Activated naive CD8-positive, alpha-beta T cell (primary cell): ENCODE measurements at regions not wholly inside any gene's neighbourhood (a gene's known extent, or its start where the extent isn't known, plus 50 kb on each side); places are given as distances from the start of the nearest gene placed in this dataset.

Experiments used
- H3K27ac Mint-ChIP-seq: one replicate; pipeline ENCODE4 v1.8.0; 2021; ENCODE audit warnings: mixed read lengths
- H3K27me3 Mint-ChIP-seq: one replicate; pipeline ENCODE4 v1.8.0; 2021; ENCODE audit warnings: mixed read lengths
- H3K36me3 Mint-ChIP-seq: one replicate; pipeline ENCODE4 v1.8.0; 2021; ENCODE audit warnings: mixed read lengths
- H3K4me1 Mint-ChIP-seq: one replicate; pipeline ENCODE4 v1.8.0; 2021; ENCODE audit warnings: low read depth, mixed read lengths
- H3K4me3 Mint-ChIP-seq: one replicate; pipeline ENCODE4 v1.8.0; 2021; ENCODE audit warnings: mild to moderate bottlenecking, mixed read lengths
- H3K9me3 Mint-ChIP-seq: one replicate; pipeline ENCODE4 v1.8.0; 2021; ENCODE audit warnings: low read depth, mixed read lengths

GRCh38 chr22:48361099-48361639 lies 1466.5 kb downstream of the BRD1 start:
- no peak overlapping the region for H3K4me3 Mint-ChIP-seq
- H3K27me3 Mint-ChIP-seq = peaks cover 5% of the 10 kb centered on the region
- H3K4me1 Mint-ChIP-seq = no peaks in the 10 kb centered on the region
- no peak overlapping the region for H3K27ac Mint-ChIP-seq
- no peaks in the 10 kb centered on the region for H3K9me3 Mint-ChIP-seq
- no peaks in the 10 kb centered on the region for H3K36me3 Mint-ChIP-seq

GRCh38 chr22:48359613-48359965 lies 1468.1 kb downstream of the BRD1 start:
- no peaks in the 10 kb centered on the region for H3K36me3 Mint-ChIP-seq
- H3K4me1 Mint-ChIP-seq = no peaks in the 10 kb centered on the region

GRCh38 chr22:48358886-48359612 lies 1468.6 kb downstream of the BRD1 start:
- no peak overlapping the region for H3K4me3 Mint-ChIP-seq
- no peaks in the 10 kb centered on the region for H3K36me3 Mint-ChIP-seq
- H3K27ac Mint-ChIP-seq = no peak overlapping the region
- no peaks in the 10 kb centered on the region for H3K9me3 Mint-ChIP-seq
- peaks cover 5% of the 10 kb centered on the region for H3K27me3 Mint-ChIP-seq
- no peaks in the 10 kb centered on the region for H3K4me1 Mint-ChIP-seq

More at GRCh38 chr22:48359613-48359965, 1468.1 kb downstream of the BRD1 start:
- H3K27ac Mint-ChIP-seq = no peak overlapping the region
- no peaks in the 10 kb centered on the region for H3K9me3 Mint-ChIP-seq
- H3K27me3 Mint-ChIP-seq = peaks cover 5% of the 10 kb centered on the region
- H3K4me3 Mint-ChIP-seq = no peak overlapping the region

- no peaks in the 10 kb centered on the region for H3K36me3 Mint-ChIP-seq
- no peaks in the 10 kb centered on the region for H3K9me3 Mint-ChIP-seq
- H3K27ac Mint-ChIP-seq = no peak overlapping the region
- no peak overlapping the region for H3K4me3 Mint-ChIP-seq
- no peaks in the 10 kb centered on the region for H3K4me1 Mint-ChIP-seq
- peaks cover 5% of the 10 kb centered on the region for H3K27me3 Mint-ChIP-seq
These were observed 1469.7 kb downstream of the BRD1 start for GRCh38 chr22:48357961-48358360.

- no peak overlapping the region for H3K4me3 Mint-ChIP-seq
- H3K27ac Mint-ChIP-seq = no peak overlapping the region
- peaks cover 5% of the 10 kb centered on the region for H3K27me3 Mint-ChIP-seq
- H3K36me3 Mint-ChIP-seq = no peaks in the 10 kb centered on the region
- no peaks in the 10 kb centered on the region for H3K9me3 Mint-ChIP-seq
- H3K4me1 Mint-ChIP-seq = no peaks in the 10 kb centered on the region
These were observed 1470.5 kb downstream of the BRD1 start for GRCh38 chr22:48357196-48357595.

- Mint-ChIP-seq H3K9me3 (no peaks in the 10 kb centered on the region), H3K27ac (no peak overlapping the region), H3K4me1 (no peaks in the 10 kb centered on the region), H3K4me3 (no peak overlapping the region), H3K27me3 (peaks cover 5% of the 10 kb centered on the region), H3K36me3 (no peaks in the 10 kb centered on the region)
These were observed 1470.9 kb downstream of the BRD1 start for GRCh38 chr22:48356731-48357130.

GRCh38 chr22:48354096-48354495 lies 1473.6 kb downstream of the BRD1 start:
- Mint-ChIP-seq H3K27ac (no peak overlapping the region), H3K4me3 (no peak overlapping the region), H3K9me3 (no peaks in the 10 kb centered on the region), H3K27me3 (peaks cover 5% of the 10 kb centered on the region), H3K4me1 (no peaks in the 10 kb centered on the region), H3K36me3 (no peaks in the 10 kb centered on the region)

GRCh38 chr22:48353116-48353947 lies 1474.3 kb downstream of the BRD1 start:
- no peak overlapping the region for H3K4me3 Mint-ChIP-seq
- H3K4me1 Mint-ChIP-seq = no peaks in the 10 kb centered on the region
- peaks cover 5% of the 10 kb centered on the region for H3K27me3 Mint-ChIP-seq
- no peaks in the 10 kb centered on the region for H3K36me3 Mint-ChIP-seq
- H3K27ac Mint-ChIP-seq = no peak overlapping the region
- no peaks in the 10 kb centered on the region for H3K9me3 Mint-ChIP-seq

GRCh38 chr22:48352086-48352911 lies 1475.4 kb downstream of the BRD1 start:
- H3K36me3 Mint-ChIP-seq = no peaks in the 10 kb centered on the region
- peaks cover 5% of the 10 kb centered on the region for H3K27me3 Mint-ChIP-seq
- H3K27ac Mint-ChIP-seq = no peak overlapping the region
- no peaks in the 10 kb centered on the region for H3K9me3 Mint-ChIP-seq
- H3K4me1 Mint-ChIP-seq = no peaks in the 10 kb centered on the region
- no peak overlapping the region for H3K4me3 Mint-ChIP-seq

- no peaks in the 10 kb centered on the region for H3K4me1 Mint-ChIP-seq
- no peaks in the 10 kb centered on the region for H3K9me3 Mint-ChIP-seq
- no peak overlapping the region for H3K27ac Mint-ChIP-seq
- peaks cover 2% of the 10 kb centered on the region for H3K27me3 Mint-ChIP-seq
- no peaks in the 10 kb centered on the region for H3K36me3 Mint-ChIP-seq
- H3K4me3 Mint-ChIP-seq = no peak overlapping the region
These were observed 1476.1 kb downstream of the BRD1 start for GRCh38 chr22:48351376-48352085.

- Mint-ChIP-seq H3K36me3 (no peaks in the 10 kb centered on the region), H3K4me1 (no peaks in the 10 kb centered on the region), H3K27me3 (no peaks in the 10 kb centered on the region), H3K9me3 (no peaks in the 10 kb centered on the region), H3K4me3 (no peak overlapping the region), H3K27ac (no peak overlapping the region)
These were observed 1477.2 kb downstream of the BRD1 start for GRCh38 chr22:48350456-48350855.

- no peaks in the 10 kb centered on the region for H3K9me3 Mint-ChIP-seq
- H3K4me1 Mint-ChIP-seq = no peaks in the 10 kb centered on the region
- H3K27ac Mint-ChIP-seq = no peak overlapping the region
- H3K27me3 Mint-ChIP-seq = no peaks in the 10 kb centered on the region
- no peaks in the 10 kb centered on the region for H3K36me3 Mint-ChIP-seq
- no peak overlapping the region for H3K4me3 Mint-ChIP-seq
These were observed 1478.8 kb downstream of the BRD1 start for GRCh38 chr22:48348855-48349254.

GRCh38 chr22:48347311-48347710 lies 1480.4 kb downstream of the BRD1 start:
- H3K4me1 Mint-ChIP-seq = no peaks in the 10 kb centered on the region
- H3K36me3 Mint-ChIP-seq = no peaks in the 10 kb centered on the region
- H3K27me3 Mint-ChIP-seq = no peaks in the 10 kb centered on the region
- H3K27ac Mint-ChIP-seq = no peak overlapping the region
- H3K4me3 Mint-ChIP-seq = no peak overlapping the region
- H3K9me3 Mint-ChIP-seq = no peaks in the 10 kb centered on the region

GRCh38 chr22:48346911-48347310 lies 1480.8 kb downstream of the BRD1 start:
- H3K4me1 Mint-ChIP-seq = no peaks in the 10 kb centered on the region

More at GRCh38 chr22:48346911-48347310, 1480.8 kb downstream of the BRD1 start:
- Mint-ChIP-seq H3K36me3 (no peaks in the 10 kb centered on the region), H3K9me3 (no peaks in the 10 kb centered on the region), H3K27ac (no peak overlapping the region), H3K4me3 (no peak overlapping the region), H3K27me3 (no peaks in the 10 kb centered on the region)
